Inflammatory macrophage treated with lipopolysaccharide for 1 hour (primary cell): ENCODE measurements at regions not wholly inside any gene's neighbourhood (a gene's known extent, or its start where the extent isn't known, plus 50 kb on each side); places are given as distances from the start of the nearest gene placed in this dataset.
A peak's percentile ranks its signal among the peaks of the same experiment; 100 is the strongest.
"Not testable (repeated sequence)": the region's sequence is repeated elsewhere in the genome, so short reads cannot be mapped to it uniquely, and the experiment has no call there.

ENCODE experiments used
- DNase-seq, 2 donors: peaks; one replicate each; pipeline ENCODE4 v3.0.0-alpha.2; 2020 to 2022

DNA sequence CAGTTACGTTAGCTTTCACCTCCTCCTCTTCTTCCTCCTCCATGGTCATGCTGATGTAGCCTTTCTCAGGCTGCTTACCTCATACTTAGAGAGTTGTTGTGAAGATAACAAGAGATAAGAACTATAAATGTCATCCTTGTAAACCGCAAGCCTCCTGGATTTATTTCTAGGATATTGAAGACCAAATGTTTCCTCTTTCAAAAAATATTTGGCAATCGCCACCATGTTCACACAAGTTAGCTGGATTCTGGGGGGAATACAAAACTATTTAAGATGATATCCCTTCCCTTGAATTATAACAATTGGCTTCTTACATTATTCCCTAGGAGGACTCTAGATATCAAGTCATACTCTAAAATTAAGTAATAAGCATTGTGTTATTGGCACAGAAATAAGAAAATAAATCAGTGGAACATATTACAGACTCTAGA is 99.8 kb upstream of the PLEKHG1 start:
- no peak for DNase-seq

DNA sequence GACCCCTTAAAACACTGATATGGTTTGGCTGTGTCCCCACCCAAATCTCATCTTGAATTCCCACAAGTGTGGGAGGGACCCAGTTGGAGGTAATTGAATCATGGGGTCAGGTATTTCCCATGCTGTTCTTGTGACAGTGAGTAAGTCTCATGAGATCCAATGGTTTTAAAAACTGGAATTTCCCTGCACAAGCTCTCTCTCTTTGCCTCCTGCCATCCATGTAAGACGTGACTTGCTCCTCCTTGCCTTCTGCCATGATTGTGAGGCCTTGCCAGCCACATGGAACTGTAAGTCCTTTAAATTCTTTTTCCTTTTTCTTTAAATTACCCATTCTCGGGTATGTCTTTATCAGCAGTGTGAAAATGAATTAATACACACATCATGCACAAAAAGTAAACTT is 99.1 kb upstream of the PLEKHG1 start:
- DNase-seq: peak in 1 of 2 donors; percentile 15

DNA sequence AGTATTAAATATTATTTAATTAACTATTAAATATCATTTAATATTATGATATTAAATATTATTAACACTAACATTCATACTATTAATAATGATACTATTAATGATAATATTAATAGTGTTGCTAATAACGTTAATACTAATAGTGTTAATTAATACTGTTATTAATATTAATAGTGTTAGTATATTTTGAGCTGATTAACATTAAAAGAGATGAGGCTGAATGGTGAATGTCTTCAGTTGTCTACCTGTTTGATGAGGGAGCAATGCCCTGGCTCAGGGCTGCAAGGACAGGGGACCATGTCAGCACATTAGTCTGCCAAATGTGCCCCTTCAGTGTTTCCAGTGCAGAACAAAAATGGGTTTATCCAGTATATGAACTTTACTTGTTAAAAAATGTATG is 96.6 kb upstream of the PLEKHG1 start:
- DNase-seq: no peak

DNA sequence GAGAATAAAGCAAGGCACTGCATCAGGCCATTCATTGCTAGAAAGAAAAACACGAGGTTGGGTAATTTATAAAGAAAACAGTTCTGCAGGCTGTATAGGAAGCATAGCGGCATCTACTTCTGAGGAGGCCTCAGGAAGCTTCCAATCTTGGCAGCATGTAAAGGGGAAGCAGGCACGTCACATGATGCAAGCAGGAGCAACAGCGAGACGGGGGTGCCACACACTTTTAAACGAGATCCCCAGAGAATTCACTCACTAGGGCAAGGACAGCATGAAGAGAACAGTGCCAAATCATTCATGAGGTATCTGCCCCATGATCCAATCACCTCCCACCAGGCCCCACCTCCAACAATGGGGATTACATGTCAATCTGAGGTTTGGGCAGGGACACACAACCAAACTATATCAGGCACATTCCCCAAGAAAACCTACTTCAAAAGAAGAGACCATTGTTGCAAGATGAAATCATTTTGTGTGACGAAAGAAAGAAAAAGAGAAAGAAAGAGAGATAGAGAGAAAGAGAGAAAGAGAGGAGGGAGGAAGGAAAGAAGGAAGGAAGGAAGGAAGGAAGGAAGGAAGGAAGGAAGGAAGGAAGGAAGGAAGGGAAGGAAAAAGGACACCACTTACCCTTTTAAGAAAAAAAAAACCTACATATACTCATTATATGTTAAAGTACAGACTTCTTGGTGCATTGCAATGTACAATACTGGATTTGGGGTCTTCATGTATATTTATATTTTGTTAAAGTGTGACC is 95.9 kb upstream of the PLEKHG1 start:
- DNase-seq: no peak

DNA sequence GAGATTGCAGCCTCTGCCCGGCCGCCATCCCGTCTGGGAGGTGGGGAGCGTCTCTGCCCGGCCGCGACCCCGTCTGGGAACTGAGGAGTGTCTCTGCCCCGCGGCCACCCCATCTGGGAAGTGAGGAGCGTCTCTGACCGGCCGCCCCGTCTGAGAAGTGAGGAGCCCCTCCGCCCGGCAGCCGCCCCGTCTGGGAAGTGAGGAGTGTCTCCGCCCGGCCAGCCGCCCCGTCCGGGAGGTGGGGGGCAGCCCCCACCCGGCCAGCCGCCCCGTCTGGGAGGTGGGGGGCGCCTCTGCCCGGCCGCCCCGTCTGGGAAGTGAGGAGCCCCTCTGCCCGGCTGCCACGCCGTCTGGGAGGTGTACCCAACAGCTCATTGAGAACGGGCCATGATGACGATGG is 92.3 kb upstream of the PLEKHG1 start:
- DNase-seq: not testable (repeated sequence)

DNA sequence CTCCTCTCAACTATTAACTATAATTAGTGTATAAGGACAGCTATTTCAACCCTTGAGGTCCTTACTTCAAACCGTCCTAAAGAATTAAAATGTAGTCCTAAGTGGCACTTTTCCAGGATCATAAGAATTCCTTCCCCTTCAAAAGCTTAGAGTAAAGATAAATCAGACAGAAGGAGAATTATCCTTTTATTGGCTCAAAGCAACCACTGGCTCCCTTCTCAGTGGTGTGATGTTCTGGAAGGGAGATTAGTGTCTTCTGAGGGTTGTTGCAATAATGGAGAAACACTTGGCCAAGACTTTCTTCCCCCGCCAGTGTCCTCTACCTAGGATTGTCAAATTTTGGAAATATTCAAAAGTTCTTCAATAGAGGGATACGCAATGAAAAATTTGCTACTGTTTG is 89.1 kb upstream of the PLEKHG1 start:
- no peak for DNase-seq

DNA sequence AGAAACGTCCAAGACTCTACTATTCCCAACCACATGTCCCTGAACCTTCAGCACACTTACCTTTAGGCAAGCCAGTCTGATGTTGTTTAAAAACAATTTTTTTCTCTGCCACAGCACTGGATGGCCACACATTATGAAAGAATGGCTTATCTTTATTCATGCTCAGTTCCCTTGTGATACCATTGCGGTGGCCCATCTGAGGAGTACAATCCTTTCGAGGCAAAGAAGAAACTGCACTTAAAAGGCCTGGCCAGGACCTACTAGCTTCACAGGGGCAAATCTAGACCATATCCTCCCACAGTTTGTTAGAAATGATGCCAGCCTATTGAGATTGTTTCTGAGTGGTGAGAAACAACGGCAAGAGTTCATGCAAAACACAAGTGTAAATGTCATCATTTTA is 88.4 kb upstream of the PLEKHG1 start:
- DNase-seq: no peak

DNA sequence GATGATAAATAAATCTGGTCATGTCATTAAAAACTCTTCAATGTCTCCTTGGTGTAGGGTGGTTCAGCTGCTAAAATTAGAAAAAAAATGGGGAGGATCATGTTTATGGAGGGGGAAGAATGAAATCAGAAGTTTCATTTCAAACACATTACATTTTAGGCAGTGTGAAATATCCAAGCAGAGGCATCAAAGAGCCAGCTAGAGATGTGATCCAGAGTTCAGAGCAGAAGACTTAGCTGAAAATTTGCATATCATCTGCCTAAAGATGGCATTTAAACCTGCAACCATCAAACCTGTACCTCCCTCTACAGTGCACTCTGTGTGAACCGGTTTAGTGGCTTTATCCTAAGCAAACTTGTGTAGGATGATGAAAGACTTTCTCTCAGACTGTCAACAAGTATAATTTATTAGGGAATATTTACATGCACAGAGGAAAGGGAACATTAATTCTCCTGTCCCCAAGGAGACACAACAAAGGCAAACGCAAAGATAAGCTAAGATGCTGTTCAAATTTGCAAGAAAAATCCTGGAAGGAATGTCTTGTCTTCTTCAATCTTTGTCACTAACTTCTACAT is 84.8 kb upstream of the PLEKHG1 start:
- DNase-seq: no peak

DNA sequence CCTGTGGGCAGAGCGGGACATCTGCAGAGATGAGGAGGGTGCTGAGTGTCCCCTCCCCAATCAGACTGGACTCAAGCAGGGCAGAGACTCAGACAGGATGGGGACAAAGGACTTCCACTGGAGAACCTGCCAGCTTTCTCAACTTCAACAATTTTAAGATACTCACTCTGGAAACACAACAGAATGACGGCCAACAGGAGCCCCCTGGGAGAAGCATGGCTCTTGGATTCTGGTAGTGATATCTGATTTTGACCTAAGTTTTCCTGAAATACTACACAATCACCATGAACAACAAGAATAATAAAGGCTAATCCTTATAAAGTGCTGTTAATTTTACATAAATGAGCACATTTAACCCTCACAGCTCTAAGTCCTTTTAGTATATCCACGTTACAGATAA is 83.5 kb upstream of the PLEKHG1 start:
- no peak for DNase-seq

DNA sequence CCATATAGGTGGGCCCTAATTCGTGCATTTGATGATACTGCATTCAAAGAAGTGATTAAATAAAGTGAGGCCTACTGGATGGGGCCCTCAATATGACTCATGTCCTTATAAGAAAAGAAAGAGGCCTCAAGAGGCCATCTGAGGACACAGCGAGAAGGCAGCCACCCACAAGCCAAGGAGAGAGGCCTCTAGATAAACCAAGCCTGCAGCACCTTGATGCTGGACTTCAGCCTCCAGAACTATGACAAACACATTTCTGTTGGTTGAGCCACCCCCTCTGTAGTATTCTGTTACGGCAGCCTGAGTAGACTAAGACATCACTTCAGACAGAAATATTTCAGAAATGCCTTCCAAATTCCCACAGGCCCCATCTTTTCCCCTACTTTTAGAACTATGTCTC is 82.5 kb upstream of the PLEKHG1 start:
- no peak for DNase-seq

DNA sequence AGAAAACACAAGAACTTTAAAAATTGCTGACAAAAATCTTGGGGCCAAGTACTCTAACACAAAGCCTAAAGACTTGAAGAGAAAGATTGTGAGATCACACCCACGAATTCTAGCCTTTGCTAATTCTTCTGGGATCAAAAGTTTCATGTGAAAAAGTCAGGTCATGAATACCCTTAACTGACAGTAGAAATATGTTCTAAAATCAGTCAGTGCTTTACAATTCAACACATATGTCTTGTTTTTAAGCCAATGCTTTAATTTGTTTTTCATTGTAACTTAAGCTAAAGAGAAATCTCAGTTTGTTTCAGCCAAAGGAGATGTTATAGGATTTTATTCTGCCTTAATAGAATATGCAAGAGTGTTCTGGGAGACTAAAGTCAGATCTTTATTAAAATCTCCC is 78.2 kb upstream of the PLEKHG1 start:
- DNase-seq: no peak

DNA sequence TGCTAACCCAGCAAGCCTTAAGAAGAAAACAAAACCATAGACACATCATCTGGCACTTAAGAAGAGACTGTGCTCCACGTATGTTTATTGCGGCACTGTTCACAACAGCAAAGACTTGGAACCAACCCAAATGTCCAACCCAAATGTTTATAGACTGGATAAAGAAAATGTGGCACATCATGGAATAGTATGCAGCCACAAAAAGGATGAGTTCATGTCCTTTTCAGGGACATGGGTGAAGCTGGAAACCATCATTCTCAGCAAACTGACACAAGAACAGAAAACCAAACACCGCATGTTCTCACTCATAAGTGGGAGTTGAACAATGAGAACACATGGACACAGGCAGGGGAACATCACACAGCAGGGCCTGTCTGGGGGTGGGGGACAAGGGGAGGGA is 76.5 kb upstream of the PLEKHG1 start:
- DNase-seq: not testable (repeated sequence)

DNA sequence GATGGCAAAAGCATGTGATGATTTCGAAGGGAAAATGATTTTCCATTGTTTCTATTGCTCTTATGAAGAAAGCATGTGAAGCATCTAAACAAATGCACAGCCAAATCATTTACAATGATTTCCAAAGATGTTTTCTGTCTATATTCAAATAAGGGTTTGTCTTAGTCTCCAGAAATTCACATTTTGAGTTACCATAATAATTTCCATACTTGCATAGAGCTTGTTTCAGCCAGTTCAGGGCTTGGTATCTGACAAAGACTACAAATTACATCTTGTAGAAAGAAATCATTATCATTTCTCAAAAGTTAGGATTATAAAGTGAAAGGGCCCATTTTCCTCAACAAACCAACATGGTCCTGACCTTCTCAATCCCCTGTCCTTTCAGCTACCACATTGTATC is 74.4 kb upstream of the PLEKHG1 start:
- DNase-seq: no peak

DNA sequence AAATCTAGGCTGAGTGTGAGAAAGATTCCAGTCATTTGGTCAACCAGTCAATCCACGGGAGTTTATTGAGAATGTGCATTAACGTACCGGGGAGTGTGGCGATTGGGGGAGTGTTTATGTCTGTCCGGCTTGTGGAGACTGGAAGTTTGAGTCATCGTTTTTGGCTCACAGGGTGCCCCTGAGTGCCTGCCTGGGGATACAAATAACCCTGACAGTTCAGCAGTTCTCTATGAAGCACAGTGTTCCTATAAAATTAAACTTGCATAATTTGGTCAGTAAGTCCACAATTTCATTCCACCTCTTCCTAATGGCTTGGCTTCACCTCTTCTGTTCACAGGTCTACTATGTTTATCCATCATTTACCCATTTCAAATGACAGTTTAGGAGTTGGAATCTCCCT is 72.6 kb upstream of the PLEKHG1 start:
- no peak for DNase-seq

DNA sequence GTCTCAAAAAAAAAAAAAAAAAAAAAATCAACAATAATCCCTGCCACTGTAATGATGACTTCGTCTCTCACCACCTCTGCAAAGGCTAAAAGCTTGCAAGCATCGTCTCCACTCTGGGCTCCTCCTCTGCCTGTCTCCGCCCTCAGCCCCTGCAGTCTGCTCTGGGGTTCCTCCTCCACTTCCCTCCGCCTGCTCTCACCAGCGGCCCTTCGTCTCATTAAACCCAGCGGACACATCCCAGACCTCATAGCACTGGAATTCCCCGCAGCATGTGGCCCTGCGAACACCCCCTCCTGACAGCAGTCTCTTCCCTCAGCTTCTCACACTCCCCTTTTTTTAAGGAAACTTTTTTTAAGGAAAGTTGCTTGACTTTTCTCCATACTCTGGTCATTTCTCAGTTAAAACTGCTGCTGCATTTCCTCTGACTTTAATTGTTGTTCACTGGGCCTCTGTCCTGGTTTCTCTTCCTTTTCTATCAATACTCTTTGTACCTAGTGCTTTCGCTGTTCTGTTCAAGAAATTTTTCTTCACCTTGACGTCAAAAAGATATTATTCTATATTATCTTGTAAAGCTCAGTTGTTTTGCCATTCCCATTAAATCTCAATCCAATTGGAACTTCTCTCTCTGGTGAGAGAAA is 70.9 kb upstream of the PLEKHG1 start:
- DNase-seq: peak; percentile 1 to 34

DNA sequence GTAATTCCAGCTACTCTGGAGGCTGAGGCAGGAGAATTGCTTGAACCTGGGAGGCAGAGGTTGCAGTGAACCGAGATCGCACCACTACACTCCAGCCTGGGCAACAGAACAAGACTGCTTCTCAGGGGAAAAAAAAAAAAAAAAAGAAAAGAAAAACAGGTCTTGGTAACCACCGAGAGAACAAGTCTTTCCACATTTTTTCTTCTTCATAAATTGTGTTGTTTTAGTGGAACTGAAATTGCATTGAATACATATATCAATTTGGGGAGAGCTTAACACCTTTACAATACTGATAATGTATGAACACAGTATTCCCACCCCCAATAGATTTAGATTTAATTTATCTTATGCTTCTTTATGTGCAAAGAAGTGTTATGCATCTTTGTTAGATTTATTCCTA is 70.0 kb upstream of the PLEKHG1 start:
- DNase-seq: no peak

DNA sequence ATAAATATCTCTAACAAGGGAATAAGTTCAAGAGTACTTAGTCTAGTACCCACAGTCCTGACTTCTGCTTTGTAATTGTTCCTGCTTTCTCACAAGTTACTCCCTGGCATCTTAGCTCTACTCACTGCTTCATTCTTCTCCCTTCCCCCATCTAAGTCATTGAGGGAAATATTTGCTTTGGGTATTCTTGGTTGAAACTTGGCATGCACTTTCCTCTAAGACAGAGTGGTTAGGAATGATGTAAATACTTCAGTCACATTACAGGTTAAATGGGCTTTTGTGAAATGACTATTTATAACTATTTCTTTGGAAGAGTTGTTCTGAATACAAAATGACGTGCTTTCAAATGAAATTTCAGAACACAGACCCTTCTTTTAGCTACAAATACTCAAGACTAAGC is 67.7 kb upstream of the PLEKHG1 start:
- DNase-seq: no peak

DNA sequence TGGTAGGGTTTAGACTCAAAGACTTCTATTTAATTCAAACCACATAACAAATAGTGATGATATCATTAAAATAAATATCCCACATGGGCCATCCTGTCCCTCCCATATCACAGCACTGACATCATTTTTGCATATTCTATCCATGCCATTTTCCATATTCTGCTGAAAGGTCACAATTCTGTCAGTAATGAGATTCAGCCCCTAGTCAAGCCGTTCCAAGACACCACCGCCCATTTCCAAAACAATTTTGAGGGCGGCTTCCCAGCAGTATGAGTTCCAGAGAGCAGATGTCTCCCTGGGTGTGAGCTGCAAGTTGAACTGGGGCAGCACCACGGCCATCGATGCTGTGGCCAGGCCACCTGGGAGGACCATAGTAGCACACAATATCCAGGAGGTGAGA is 65.1 kb upstream of the PLEKHG1 start:
- DNase-seq: no peak

DNA sequence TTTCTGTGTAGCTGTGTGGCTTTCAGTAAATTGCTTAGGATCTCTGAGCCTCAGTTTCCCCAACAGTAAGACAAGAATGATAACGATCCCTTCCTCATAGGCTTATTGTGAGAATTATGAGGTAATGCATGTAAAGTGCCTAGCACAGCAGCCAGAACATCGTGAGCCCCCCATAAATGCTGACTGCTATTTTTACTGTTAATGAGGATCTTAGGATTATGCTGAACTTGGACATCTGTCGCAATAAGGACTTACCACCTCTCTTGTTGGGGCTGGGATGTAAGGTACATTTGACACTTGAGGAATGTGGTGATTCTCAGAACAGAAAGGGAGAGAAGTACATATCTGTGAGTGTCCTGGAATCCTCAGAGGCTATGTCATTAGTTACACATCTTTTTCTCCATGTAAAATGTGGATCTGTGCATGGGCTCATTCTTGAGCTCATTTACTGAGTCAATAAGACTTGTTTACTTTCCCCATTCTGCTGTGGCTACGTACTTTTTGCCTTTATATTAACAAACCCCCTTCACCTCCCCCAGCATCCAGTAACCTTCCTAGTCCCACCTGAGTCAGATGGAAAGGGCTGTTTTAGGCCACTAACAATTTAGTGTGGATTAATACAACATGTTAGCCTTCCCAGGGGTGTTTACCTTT is 64.4 kb upstream of the PLEKHG1 start:
- DNase-seq: no peak

DNA sequence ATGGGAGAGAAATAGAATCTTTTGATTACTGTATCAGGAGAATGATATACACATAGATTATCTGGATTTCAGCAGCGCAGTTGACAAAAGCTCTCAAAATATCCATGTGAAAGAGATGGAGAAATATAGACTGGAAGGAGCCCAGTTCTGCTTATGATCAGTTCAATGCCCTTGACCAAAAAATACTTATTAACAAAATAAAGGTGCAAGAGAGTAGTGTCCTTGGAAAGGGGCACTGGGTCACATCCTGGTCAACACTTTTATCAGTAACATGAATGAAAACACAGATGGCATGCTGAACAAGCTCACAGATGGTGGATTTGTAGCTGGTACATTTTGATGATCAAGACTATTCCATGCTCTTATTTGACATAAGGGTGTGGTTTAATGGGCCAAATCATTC is 63.9 kb upstream of the PLEKHG1 start:
- DNase-seq: no peak

DNA sequence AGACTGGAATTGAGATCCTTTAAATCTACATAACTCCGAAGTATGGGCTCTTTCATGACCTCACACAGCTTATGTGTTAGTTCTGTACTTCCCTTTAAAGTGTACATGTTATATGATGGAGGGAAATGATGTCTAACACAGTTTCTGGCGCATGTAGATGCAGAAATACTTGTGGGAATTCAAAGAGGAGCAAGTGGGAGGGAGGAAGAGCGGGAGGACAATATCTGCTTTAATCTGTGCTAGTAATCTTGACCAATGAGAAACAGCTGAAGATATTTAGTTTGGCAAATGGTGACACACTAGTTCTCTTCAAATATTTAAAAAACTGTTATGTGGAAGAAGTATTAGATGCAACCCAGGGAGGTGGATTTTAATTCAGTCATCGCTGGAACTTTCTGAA is 62.9 kb upstream of the PLEKHG1 start:
- DNase-seq: no peak

DNA sequence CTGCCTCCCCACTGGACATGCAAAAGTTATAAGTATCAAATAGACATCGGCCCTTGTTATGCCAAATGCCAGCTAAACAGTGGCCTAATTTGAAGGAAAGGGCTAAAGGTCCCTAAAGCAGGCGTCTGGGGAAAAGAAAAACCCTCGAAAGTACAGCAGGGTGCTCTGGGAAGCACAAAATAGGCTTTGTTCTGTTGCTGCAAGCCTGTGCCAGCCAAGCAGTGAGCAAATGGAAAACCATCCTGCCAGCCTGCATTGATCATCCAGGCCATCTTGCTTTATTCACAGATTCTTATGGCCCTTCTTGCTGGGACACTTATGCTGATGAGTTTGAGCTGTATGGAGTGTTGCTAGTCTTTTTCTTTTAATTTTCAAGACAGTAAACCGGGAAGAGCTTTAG is 62.2 kb upstream of the PLEKHG1 start:
- no peak for DNase-seq

DNA sequence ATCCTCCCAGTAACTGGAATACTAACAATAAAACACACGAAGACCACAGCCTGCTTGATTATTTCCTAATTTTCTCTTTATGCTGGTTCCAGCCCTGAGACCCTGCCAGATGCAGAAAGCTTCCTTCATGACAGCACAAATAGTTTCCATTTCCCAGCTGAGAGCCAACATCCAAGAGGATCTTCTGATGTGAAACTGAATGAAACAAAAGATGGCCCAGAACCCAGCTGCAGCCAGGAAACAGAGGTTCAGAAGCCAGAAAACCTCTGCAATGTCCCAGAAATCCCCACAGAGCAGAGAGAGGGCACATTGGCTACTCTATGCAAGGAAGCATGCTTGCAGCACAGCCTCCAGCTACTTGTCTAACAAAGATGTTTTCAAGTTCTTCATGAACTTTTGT is 61.8 kb upstream of the PLEKHG1 start:
- no peak for DNase-seq

DNA sequence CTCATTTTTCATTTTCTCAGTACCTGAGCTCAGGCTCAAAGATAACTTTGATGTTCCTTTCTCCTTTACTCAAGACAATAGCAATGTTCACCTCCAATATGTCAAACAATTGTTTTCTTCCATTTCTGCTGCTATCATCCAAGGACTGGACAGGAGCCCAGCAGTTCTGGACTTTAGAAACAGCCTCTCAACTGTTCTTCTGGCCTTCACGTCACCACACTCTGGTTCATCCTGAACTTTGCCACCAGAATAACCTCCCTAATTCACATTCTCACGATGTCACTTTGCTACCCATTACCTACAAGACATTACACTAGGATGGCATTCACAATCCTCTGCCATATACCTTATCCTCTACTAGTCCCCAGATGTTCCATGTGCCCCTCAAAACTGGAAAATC is 60.6 kb upstream of the PLEKHG1 start:
- no peak for DNase-seq
